Skeletal muscle tissue (tissue), 3 donors: ENCODE measurements at regions not wholly inside any gene's neighbourhood (a gene's known extent, or its start where the extent isn't known, plus 50 kb on each side); places are given as distances from the start of the nearest gene placed in this dataset.

Experiments used
- H3K27ac ChIP-seq: one replicate; pipeline ENCODE4 v1.7.0; 2013; ENCODE audit warnings: mild to moderate bottlenecking, low read depth, low read length, inconsistent platforms
- H3K27me3 ChIP-seq, 3 donors: one replicate each; pipeline ENCODE4 v1.7.0; 2013; ENCODE audit warnings: low read length in 3 of 3; ENCODE audit not compliant: control insufficient read depth in 3 of 3, insufficient read depth in 3 of 3
- H3K36me3 ChIP-seq, 3 donors: one replicate each; pipeline ENCODE4 v1.7.0; 2013; ENCODE audit warnings: low read length in 3 of 3; ENCODE audit not compliant: control insufficient read depth in 3 of 3, insufficient read depth in 3 of 3
- H3K4me1 ChIP-seq, 3 donors: one replicate each; pipeline ENCODE4 v1.7.0; 2013; ENCODE audit warnings: low read length in 3 of 3, mild to moderate bottlenecking in 3 of 3; ENCODE audit not compliant: control insufficient read depth in 3 of 3, insufficient read depth in 3 of 3
- H3K4me3 ChIP-seq, 3 donors: one replicate each; pipeline ENCODE4 v1.7.0; 2013; ENCODE audit warnings: low read length in 3 of 3
- H3K9ac ChIP-seq, 3 donors: one replicate each; pipeline ENCODE4 v1.7.0; 2013; ENCODE audit warnings: low read length in 3 of 3, mild to moderate bottlenecking in 3 of 3, moderate library complexity in 2 of 3, low read depth in 1 of 3
- H3K9me3 ChIP-seq, 3 donors: one replicate each; pipeline ENCODE4 v1.7.0; 2013; ENCODE audit warnings: low read length in 3 of 3; ENCODE audit not compliant: control insufficient read depth in 3 of 3
- donor health status: Osteomylitis.

- Histone ChIP-seq H3K4me3 (no peak overlapping the region), H3K27ac (no peak overlapping the region), H3K4me1 (no peaks in the 10 kb centered on the region)
Observed at GRCh38 chr7:34401776-34402175, 256.2 kb upstream of the NPSR1 start.

DNA sequence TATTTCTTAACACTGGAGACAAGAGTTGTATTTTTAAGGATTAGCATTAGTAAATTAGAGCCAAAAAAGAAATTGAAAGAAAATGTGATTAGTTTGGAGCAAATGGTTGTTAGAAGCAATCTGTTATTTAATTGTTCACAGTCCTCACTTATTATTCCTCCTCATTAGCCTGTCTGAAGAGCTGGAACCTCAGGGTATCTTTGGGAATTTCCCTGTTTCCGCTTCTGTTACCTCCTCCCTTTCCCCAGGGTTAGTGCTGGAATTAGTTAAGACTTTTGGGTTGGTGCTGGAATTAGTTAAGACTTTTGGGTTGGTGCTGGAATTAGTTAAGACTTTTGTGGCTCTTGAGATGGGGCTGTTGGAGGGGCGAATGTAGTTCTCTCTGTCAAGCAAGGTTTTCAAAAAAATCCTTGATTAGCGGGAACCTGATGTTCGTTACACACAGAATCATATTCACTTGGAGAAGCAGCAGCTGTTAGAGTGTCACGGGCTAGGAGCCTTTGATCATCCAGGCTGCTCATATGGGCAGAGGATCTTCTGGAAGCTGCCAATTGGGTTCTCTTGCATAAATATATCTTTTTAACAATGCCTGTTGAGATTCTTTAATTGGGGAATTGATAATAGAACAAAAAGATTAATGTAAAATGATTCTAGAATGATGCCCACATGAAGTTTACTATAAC lies 251.0 kb upstream of the NPSR1 start:
- Histone ChIP-seq H3K27ac (no peak overlapping the region), H3K9me3 (no peaks in the 10 kb centered on the region), H3K36me3 (no peaks in the 10 kb centered on the region), H3K9ac (no peak overlapping the region), H3K27me3 (no peaks in the 10 kb centered on the region), H3K4me1 (no peaks in the 10 kb centered on the region), H3K4me3 (no peak overlapping the region)

More at GRCh38 chr7:34401776-34402175, 256.2 kb upstream of the NPSR1 start:
- Histone ChIP-seq H3K36me3 (no peaks in the 10 kb centered on the region), H3K27me3 (no peaks in the 10 kb centered on the region), H3K9ac (no peak overlapping the region), H3K9me3 (peaks cover 0 to 2% (median 0%) of the 10 kb centered on the region in 3 donors)

DNA sequence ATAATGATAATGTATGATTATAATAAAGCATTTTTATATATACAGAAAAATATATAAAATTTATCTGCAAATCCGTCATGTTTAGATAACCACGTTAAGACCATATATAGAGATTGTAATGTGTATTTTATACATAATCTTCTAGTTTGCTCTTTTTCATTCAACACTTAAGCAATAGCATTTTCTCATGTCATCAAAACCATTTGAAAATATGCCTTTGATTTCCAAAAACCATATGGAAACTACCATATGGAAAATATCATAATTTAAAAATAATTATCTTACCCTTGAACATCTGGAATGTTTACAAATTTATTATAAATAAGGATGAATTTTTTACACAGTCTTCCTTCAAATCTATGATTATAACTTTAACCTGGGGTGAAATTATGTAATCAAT lies 250.4 kb upstream of the NPSR1 start:
- Histone ChIP-seq H3K9me3 (no peaks in the 10 kb centered on the region), H3K27ac (no peak overlapping the region), H3K36me3 (no peaks in the 10 kb centered on the region), H3K4me1 (no peaks in the 10 kb centered on the region), H3K4me3 (no peak overlapping the region), H3K9ac (no peak overlapping the region), H3K27me3 (no peaks in the 10 kb centered on the region)

DNA sequence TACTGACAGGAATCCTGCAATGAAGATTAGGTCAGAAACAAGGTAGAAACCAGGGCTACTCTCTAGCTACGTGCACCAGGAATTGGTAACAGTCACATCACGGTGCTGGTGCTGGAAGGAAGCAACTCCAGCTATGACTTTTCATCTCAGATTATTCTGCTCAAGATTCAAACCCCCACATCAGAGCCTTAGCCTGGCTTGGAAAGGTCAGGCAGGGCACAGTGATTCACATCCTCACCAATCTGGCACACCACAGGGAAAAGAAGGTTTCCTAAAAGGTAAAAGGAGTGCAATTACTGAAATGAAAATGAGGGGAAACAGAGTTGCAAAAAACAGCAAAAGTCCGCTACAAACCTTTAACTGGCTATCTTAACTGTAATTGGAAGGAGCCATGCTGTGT lies 240.2 kb upstream of the NPSR1 start:
- H3K9me3 ChIP-seq, result no peaks in the 10 kb centered on the region
- no peaks in the 10 kb centered on the region for H3K27me3 ChIP-seq
- H3K36me3 ChIP-seq, result no peaks in the 10 kb centered on the region

GRCh38 chr7:34421526-34421925 lies 236.5 kb upstream of the NPSR1 start:
- H3K9ac ChIP-seq, result no peak overlapping the region
- H3K27ac ChIP-seq, result no peak overlapping the region
- H3K27me3 ChIP-seq, result no peaks in the 10 kb centered on the region
- no peaks in the 10 kb centered on the region for H3K9me3 ChIP-seq
- no peak overlapping the region for H3K4me3 ChIP-seq
- no peaks in the 10 kb centered on the region for H3K4me1 ChIP-seq
- H3K36me3 ChIP-seq, result no peaks in the 10 kb centered on the region

More for the DNA sequence above, 240.2 kb upstream of the NPSR1 start:
- Histone ChIP-seq H3K9ac (no peak overlapping the region), H3K4me1 (no peaks in the 10 kb centered on the region), H3K27ac (no peak overlapping the region), H3K4me3 (no peak overlapping the region)

GRCh38 chr7:34425194-34425593 lies 232.8 kb upstream of the NPSR1 start:
- no peaks in the 10 kb centered on the region for H3K9me3 ChIP-seq
- no peaks in the 10 kb centered on the region for H3K4me1 ChIP-seq
- H3K4me3 ChIP-seq, result no peak overlapping the region
- H3K9ac ChIP-seq, result no peak overlapping the region
- H3K27me3 ChIP-seq, result no peaks in the 10 kb centered on the region
- H3K27ac ChIP-seq, result no peak overlapping the region
- no peaks in the 10 kb centered on the region for H3K36me3 ChIP-seq

GRCh38 chr7:34425631-34426384 lies 232.2 kb upstream of the NPSR1 start:
- H3K27me3 ChIP-seq, result no peaks in the 10 kb centered on the region
- no peak overlapping the region for H3K9ac ChIP-seq
- no peaks in the 10 kb centered on the region for H3K4me1 ChIP-seq
- no peaks in the 10 kb centered on the region for H3K9me3 ChIP-seq
- H3K27ac ChIP-seq, result no peak overlapping the region
- no peaks in the 10 kb centered on the region for H3K36me3 ChIP-seq
- H3K4me3 ChIP-seq, result no peak overlapping the region

DNA sequence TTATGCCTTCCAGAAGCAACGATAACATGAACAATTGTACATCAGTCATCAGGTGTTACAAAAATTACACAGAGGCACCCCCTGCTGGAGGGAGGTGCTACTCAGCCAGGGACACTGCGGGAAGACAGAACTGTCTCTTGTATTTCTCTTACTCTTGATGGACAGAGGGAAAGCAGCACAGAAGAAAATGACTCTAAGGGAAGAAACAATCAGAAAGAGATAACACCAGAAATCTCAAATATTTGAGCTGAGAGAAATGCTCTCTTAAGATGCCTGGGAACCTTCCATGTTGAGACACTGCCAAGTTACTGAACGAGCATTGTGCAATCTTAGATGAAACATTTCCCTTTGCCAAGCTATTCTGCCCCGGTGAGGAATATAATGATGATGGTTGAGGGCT lies 227.6 kb upstream of the NPSR1 start:
- H3K4me1 ChIP-seq, result no peaks in the 10 kb centered on the region
- H3K36me3 ChIP-seq, result no peaks in the 10 kb centered on the region
- no peak overlapping the region for H3K27ac ChIP-seq
- no peaks in the 10 kb centered on the region for H3K27me3 ChIP-seq
- no peak overlapping the region for H3K9ac ChIP-seq
- H3K9me3 ChIP-seq, result no peaks in the 10 kb centered on the region
- H3K4me3 ChIP-seq, result no peak overlapping the region

DNA sequence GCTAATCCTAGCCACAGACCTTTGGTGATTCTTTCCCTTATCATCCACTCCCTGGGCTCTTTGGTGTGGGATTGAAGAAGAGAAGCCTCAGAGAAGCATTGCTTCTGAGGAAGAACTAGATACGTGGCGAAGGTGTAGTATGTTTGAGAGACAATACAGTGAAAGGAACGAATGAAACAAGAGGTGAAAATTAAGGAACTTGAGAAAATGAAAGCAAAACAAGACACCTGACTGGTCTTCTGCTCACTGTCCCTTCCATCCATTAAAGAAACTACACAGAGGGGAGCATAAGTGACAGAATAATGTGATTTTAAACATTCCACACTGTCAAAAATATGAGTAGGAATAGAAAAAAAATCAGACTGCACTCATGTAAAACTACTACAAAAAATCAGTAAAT lies 219.6 kb upstream of the NPSR1 start:
- no peaks in the 10 kb centered on the region for H3K9me3 ChIP-seq
- no peaks in the 10 kb centered on the region for H3K4me1 ChIP-seq
- no peak overlapping the region for H3K4me3 ChIP-seq
- no peaks in the 10 kb centered on the region for H3K36me3 ChIP-seq
- H3K27me3 ChIP-seq, result no peaks in the 10 kb centered on the region
- no peak overlapping the region for H3K9ac ChIP-seq
- no peak overlapping the region for H3K27ac ChIP-seq

- Histone ChIP-seq H3K36me3 (no peaks in the 10 kb centered on the region), H3K9ac (no peak overlapping the region), H3K27ac (no peak overlapping the region), H3K9me3 (no peaks in the 10 kb centered on the region), H3K4me1 (no peaks in the 10 kb centered on the region), H3K27me3 (no peaks in the 10 kb centered on the region), H3K4me3 (no peak overlapping the region)
Observed at GRCh38 chr7:34445653-34446052, 212.4 kb upstream of the NPSR1 start.
